Tibial nerve (tissue), 4 donors: ENCODE measurements at regions not wholly inside any gene's neighbourhood (a gene's known extent, or its start where the extent isn't known, plus 50 kb on each side); places are given as distances from the start of the nearest gene placed in this dataset.

Experiments
- EP300 ChIP-seq, 2 donors: sonication (generic); formaldehyde crosslinking; IDR thresholded peaks; one replicate each; pipeline ENCODE4 v1.6.1; 2017; ENCODE audit warnings: antibody characterized with exemption in 2 of 2, mild to moderate bottlenecking in 1 of 2
- POLR2A ChIP-seq, 2 donors: fragments of 450-650 bp; IDR thresholded peaks; one replicate each; pipeline ENCODE4 v1.6.1; 2017; ENCODE audit warnings: antibody characterized with exemption in 2 of 2, mild to moderate bottlenecking in 2 of 2, moderate library complexity in 2 of 2
- TF ChIP-seq, protein P1 (sequence below), 5 experiments: fragments of 200-600 bp in 3 of 5; fragments of 450-650 bp in 2 of 5; sonication (generic) in 3 of 5; IDR thresholded peaks; one replicate each; pipeline ENCODE4 v1.5.1; 2016 to 2019; ENCODE audit warnings: antibody characterized with exemption in 5 of 5, mild to moderate bottlenecking in 3 of 5, moderate library complexity in 2 of 5

DNA sequence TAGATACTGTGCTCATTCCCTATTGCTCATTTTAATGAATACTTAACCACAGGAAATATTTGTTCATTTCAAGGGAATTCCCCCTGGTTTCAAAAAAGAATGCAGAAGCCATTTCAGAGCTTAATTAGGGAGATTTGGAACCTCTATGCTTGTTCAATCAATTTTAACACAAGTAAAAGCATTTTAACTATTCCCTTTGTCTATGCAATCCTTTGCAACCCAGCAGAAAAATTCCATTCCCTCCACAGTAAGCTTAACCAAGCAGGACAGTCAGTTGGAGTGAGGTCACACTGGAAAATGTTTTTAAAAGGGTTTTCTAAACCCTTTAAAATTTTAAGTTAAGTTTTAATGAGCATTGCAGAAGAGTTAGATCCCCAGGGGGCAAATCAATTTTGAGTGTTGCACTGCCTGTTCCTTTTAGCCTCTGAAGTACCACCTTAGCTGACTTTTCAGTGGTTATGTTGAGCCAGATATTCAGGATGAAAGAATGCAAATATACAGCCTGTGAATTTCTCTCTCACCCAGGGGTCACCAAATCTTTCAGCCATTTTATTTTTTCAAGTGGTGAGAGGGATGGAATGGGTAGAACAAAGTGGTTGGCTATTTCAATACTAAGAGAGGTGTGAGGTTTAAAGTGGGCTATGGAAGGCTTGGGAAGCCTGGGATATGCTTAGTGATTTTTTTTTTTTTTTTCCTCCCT is 356.2 kb upstream of the NUDT12 start:
- TF ChIP-seq, protein P1, sequence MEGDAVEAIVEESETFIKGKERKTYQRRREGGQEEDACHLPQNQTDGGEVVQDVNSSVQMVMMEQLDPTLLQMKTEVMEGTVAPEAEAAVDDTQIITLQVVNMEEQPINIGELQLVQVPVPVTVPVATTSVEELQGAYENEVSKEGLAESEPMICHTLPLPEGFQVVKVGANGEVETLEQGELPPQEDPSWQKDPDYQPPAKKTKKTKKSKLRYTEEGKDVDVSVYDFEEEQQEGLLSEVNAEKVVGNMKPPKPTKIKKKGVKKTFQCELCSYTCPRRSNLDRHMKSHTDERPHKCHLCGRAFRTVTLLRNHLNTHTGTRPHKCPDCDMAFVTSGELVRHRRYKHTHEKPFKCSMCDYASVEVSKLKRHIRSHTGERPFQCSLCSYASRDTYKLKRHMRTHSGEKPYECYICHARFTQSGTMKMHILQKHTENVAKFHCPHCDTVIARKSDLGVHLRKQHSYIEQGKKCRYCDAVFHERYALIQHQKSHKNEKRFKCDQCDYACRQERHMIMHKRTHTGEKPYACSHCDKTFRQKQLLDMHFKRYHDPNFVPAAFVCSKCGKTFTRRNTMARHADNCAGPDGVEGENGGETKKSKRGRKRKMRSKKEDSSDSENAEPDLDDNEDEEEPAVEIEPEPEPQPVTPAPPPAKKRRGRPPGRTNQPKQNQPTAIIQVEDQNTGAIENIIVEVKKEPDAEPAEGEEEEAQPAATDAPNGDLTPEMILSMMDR (IDR thresholded peaks at IDR 0.05) = no peak
- TF ChIP-seq POLR2A (IDR thresholded peaks at IDR 0.05) = no peak
- no peak for TF ChIP-seq EP300 (IDR thresholded peaks at IDR 0.05)
